B cell (primary cell): ENCODE measurements at regions not wholly inside any gene's neighbourhood (a gene's known extent, or its start where the extent isn't known, plus 50 kb on each side); places are given as distances from the start of the nearest gene placed in this dataset.

ENCODE experiments used
- ATAC-seq: fragments of 200-7000 bp; cut with Tn5 transposase; one replicate; pipeline ENCODE4 v1.10.0; 2021; ENCODE audit warnings: low read depth, mild to moderate bottlenecking, moderate number of reproducible peaks, moderate library complexity
- CTCF ChIA-PET: fragments of 350-600 bp; sonication (Branson Sonifier 250); formaldehyde crosslinking; loops from one replicate; lab custom pipeline; 2021; ENCODE audit warnings: antibody characterized with exemption, inconsistent platforms; lab: Charles Lee
- POLR2A ChIA-PET: fragments of 350-600 bp; sonication (Branson Sonifier 250); formaldehyde crosslinking; loops from one replicate; lab custom pipeline; 2021; ENCODE audit warnings: antibody characterized with exemption; lab: Charles Lee
- DNase-seq: peaks from one replicate; pipeline ENCODE4 v3.0.0; 2013
- H2AFZ ChIP-seq: 2 replicates; pipeline ENCODE4 v1.6.1; 2012; ENCODE audit warnings: mild to moderate bottlenecking, low read depth, low read length; ENCODE audit not compliant: insufficient read depth, poor library complexity, severe bottlenecking
- H3K27ac ChIP-seq, 2 donors: 1 replicate in 1 of 2; 2 replicates in 1 of 2; pipeline ENCODE4 v1.5.1; 2012 to 2013; ENCODE audit warnings: low read length in 2 of 2, mild to moderate bottlenecking in 2 of 2, moderate library complexity in 1 of 2
- H3K27me3 ChIP-seq, 4 experiments: fragments of 200-600 bp in 1 of 4; sonication (generic) in 1 of 4; replicated peaks in 1 of 4; 1 replicate in 2 of 4; 2 replicates in 2 of 4; pipeline versions ENCODE4 v1.6.1 to v1.7.0; 2013 to 2016; ENCODE audit warnings: low read length in 3 of 4, mild to moderate bottlenecking in 2 of 4, mixed read lengths in 1 of 4, moderate library complexity in 1 of 4; ENCODE audit not compliant: insufficient read depth in 4 of 4, control insufficient read depth in 3 of 4; ENCODE audit errors: control extremely low read depth in 1 of 4
- H3K36me3 ChIP-seq, 2 experiments: replicated peaks in 1 of 2; 1 replicate in 1 of 2; 2 replicates in 1 of 2; pipeline versions ENCODE4 v1.6.1 to v1.7.1; 2013; ENCODE audit warnings: low read length in 1 of 2; ENCODE audit not compliant: insufficient read depth in 2 of 2, control insufficient read depth in 1 of 2; ENCODE audit errors: control extremely low read depth in 1 of 2, extremely low read depth in 1 of 2
- H3K4me1 ChIP-seq, 2 donors: fragments of 200-600 bp in 1 of 2; sonication (generic) in 1 of 2; 1 replicate in 1 of 2; 2 replicates in 1 of 2; pipeline versions ENCODE4 v1.5.1 to v1.6.1; 2013 to 2017; ENCODE audit warnings: low read length in 2 of 2; ENCODE audit not compliant: control insufficient read depth in 2 of 2, insufficient read depth in 2 of 2
- H3K4me2 ChIP-seq: replicated peaks from 2 replicates; pipeline ENCODE3; 2012; ENCODE audit warnings: mild to moderate bottlenecking, low read depth, low read length; ENCODE audit not compliant: poor library complexity, severe bottlenecking
- H3K4me3 ChIP-seq, 5 experiments: fragments of 200-600 bp in 1 of 5; sonication (generic) in 1 of 5; 1 replicate in 3 of 5; 2 replicates in 2 of 5; pipeline versions ENCODE4 v1.5.1 to v1.7.0; 2011 to 2016; ENCODE audit warnings: low read length in 4 of 5, mild to moderate bottlenecking in 4 of 5, low read depth in 2 of 5, control low read depth in 1 of 5, moderate library complexity in 1 of 5; ENCODE audit not compliant: insufficient read depth in 1 of 5; ENCODE audit errors: control extremely low read depth in 1 of 5, extremely low read depth in 1 of 5
- H3K79me2 ChIP-seq: fragments of 200-600 bp; sonication (generic); one replicate; pipeline ENCODE4 v1.6.0; 2016; ENCODE audit warnings: low read length; ENCODE audit not compliant: control insufficient read depth, insufficient read depth
- H3K9ac ChIP-seq: fragments of 200-600 bp; sonication (generic); 2 replicates; pipeline ENCODE4 v1.6.1; 2017; ENCODE audit warnings: mild to moderate bottlenecking, low read length, moderate library complexity
- H3K9me3 ChIP-seq, 3 donors: one replicate each; pipeline versions ENCODE4 v1.6.1 to v1.7.1; 2013; ENCODE audit warnings: low read length in 2 of 3; ENCODE audit not compliant: control insufficient read depth in 2 of 3, insufficient read depth in 1 of 3; ENCODE audit errors: control extremely low read depth in 1 of 3
- H4K20me1 ChIP-seq: 2 replicates; pipeline ENCODE4 v1.6.0; 2012; ENCODE audit warnings: mild to moderate bottlenecking, low read length; ENCODE audit not compliant: insufficient read depth, control insufficient read depth, poor library complexity, severe bottlenecking
- H3K27ac Mint-ChIP-seq: one replicate; pipeline ENCODE4 v1.8.0; 2021; ENCODE audit warnings: mixed read lengths
- H3K27me3 Mint-ChIP-seq: one replicate; pipeline ENCODE4 v1.8.0; 2021; ENCODE audit warnings: mixed read lengths
- H3K4me1 Mint-ChIP-seq: one replicate; pipeline ENCODE4 v1.8.0; 2021; ENCODE audit warnings: mixed read lengths
- H3K4me3 Mint-ChIP-seq: one replicate; pipeline ENCODE4 v1.8.0; 2021; ENCODE audit warnings: mixed read lengths
- H3K9me3 Mint-ChIP-seq: one replicate; pipeline ENCODE4 v1.8.0; 2022; ENCODE audit warnings: mixed read lengths; ENCODE audit not compliant: insufficient read depth
- CTCF ChIP-seq: fragments of 200-600 bp; IDR thresholded peaks from one replicate; pipeline ENCODE4 v1.8.0; 2022; ENCODE audit warnings: antibody characterized with exemption, mild to moderate bottlenecking
- EZH2 ChIP-seq: IDR thresholded peaks from 2 replicates; pipeline ENCODE4 v1.6.1; 2012; ENCODE audit warnings: borderline replicate concordance, low read depth, mild to moderate bottlenecking, moderate library complexity, low read length; ENCODE audit not compliant: insufficient read depth, poor library complexity, severe bottlenecking
- WGBS: methylation state at CpG from one replicate; pipeline ENCODE4 v1.1.5; 2013; ENCODE audit warnings: missing lambda C conversion rate; ENCODE audit not compliant: insufficient coverage; 5-methylcytosine and 5-hydroxymethylcytosine counted together
- intact Hi-C: fragments of 100-400 bp; cut with micrococcal nuclease; formaldehyde crosslinking; loops from one replicate; pipeline ENCODE4 v1.10.0; 2022

- intact Hi-C loops = no loop called here
- Histone ChIP-seq H3K36me3 (no peaks in the 10 kb centered on the region), H3K9ac (no peak overlapping the region), H2AFZ (no peak overlapping the region), H3K4me2 (no peak overlapping the region), H3K27ac (no peak overlapping the region), H3K4me3 (no peak overlapping the region), H3K79me2 (no peaks in the 10 kb centered on the region), H3K4me1 (no peaks in the 10 kb centered on the region), H4K20me1 (no peaks in the 10 kb centered on the region), H3K27me3 (no peaks in the 10 kb centered on the region), H3K9me3 (no peaks in the 10 kb centered on the region)
- ATAC-seq = no peak
- Mint-ChIP-seq H3K27me3 (no peaks in the 10 kb centered on the region), H3K27ac (no peak overlapping the region), H3K9me3 (peaks cover 8% of the 10 kb centered on the region), H3K4me3 (no peak overlapping the region), H3K4me1 (no peaks in the 10 kb centered on the region)
- ChIA-PET POLR2A (no interaction called here), CTCF (no interaction called here)
- DNase-seq = no peak
- no CpG with 5 or more reads among the region's 1 CpG for WGBS
- TF ChIP-seq EZH2 = no peak
- no peak for TF ChIP-seq CTCF
Observed at GRCh38 chr4:60721685-60722084, 478.4 kb upstream of the ADGRL3 start.

GRCh38 chr4:60723796-60724195, 476.3 kb upstream of the ADGRL3 start:
- POLR2A ChIA-PET = no interaction called here
- H3K4me1 Mint-ChIP-seq = no peaks in the 10 kb centered on the region
- TF ChIP-seq EZH2 (no peak), CTCF (no peak)
- Histone ChIP-seq H3K4me3 (no peak overlapping the region), H3K9ac (no peak overlapping the region), H3K9me3 (no peaks in the 10 kb centered on the region), H3K27me3 (no peaks in the 10 kb centered on the region), H3K27ac (no peak overlapping the region), H2AFZ (no peak overlapping the region), H3K79me2 (no peaks in the 10 kb centered on the region), H3K36me3 (no peaks in the 10 kb centered on the region), H3K4me1 (no peaks in the 10 kb centered on the region), H3K4me2 (no peak overlapping the region), H4K20me1 (no peaks in the 10 kb centered on the region)
- no peak overlapping the region for H3K4me3 Mint-ChIP-seq
- ATAC-seq = no peak
- H3K27ac Mint-ChIP-seq = no peak overlapping the region
- intact Hi-C loops = no loop called here
- no peaks in the 10 kb centered on the region for H3K27me3 Mint-ChIP-seq
- peaks cover 8% of the 10 kb centered on the region for H3K9me3 Mint-ChIP-seq
- WGBS = 100% methylated on average over 1 of the region's 3 CpGs
- no peak for DNase-seq
- CTCF ChIA-PET = no interaction called here
